Panc1 (cell line): ENCODE measurements at regions not wholly inside any gene's neighbourhood (a gene's known extent, or its start where the extent isn't known, plus 50 kb on each side); places are given as distances from the start of the nearest gene placed in this dataset.
"Not testable (repeated sequence)": the region's sequence is repeated elsewhere in the genome, so short reads cannot be mapped to it uniquely, and the experiment has no call there.

Experiments used
- ATAC-seq: fragments of 200-7000 bp; cut with Tn5 transposase; 2 replicates; pipeline ENCODE4 v1.9.1; 2020; ENCODE audit warnings: mild to moderate bottlenecking, moderate library complexity
- BruUV-seq: library from RNA; stranded (reverse); fragments of 400-500 nt; replicated peaks from 2 replicates; lab custom pipeline; 2021; lab: Mats Ljungman, UMichigan
- CTCF ChIA-PET: fragments of 300-600 bp; sonication (Branson Sonifier 250); formaldehyde crosslinking; loops from one replicate; lab custom pipeline; 2022; ENCODE audit warnings: antibody characterized with exemption; lab: Charles Lee
- POLR2A ChIA-PET: fragments of 300-600 bp; sonication (Branson Sonifier 250); formaldehyde crosslinking; loops from one replicate; lab custom pipeline; 2022; ENCODE audit warnings: antibody characterized with exemption; lab: Charles Lee
- DNase-seq: peaks from one replicate; pipeline ENCODE4 v3.0.0-alpha.2; 2010; ENCODE audit warnings: low read depth, low spot score
- H3K27ac ChIP-seq: 2 replicates; pipeline ENCODE4 v1.5.1; 2011; ENCODE audit warnings: mild to moderate bottlenecking, low read length, inconsistent platforms
- H3K27me3 ChIP-seq: fragments of 200-500 bp; sonication (Bioruptor generic); 2 replicates; pipeline ENCODE4 v1.6.0; 2014; ENCODE audit warnings: low read length, inconsistent platforms; ENCODE audit not compliant: control insufficient read depth, insufficient read depth
- H3K36me3 ChIP-seq: fragments of 200-500 bp; sonication (Bioruptor generic); 2 replicates; pipeline ENCODE4 v1.5.1; 2014; ENCODE audit warnings: inconsistent platforms, mild to moderate bottlenecking, low read length, moderate library complexity; ENCODE audit not compliant: control insufficient read depth, insufficient read depth
- H3K4me1 ChIP-seq: 2 replicates; pipeline ENCODE4 v1.5.1; 2011; ENCODE audit warnings: inconsistent platforms, mild to moderate bottlenecking, low read length, moderate library complexity; ENCODE audit not compliant: control insufficient read depth, insufficient read depth
- H3K4me3 ChIP-seq, 2 experiments: 2 replicates each; pipeline ENCODE4 v1.5.1; 2011 to 2012; ENCODE audit warnings: low read depth in 2 of 2, low read length in 2 of 2, mild to moderate bottlenecking in 2 of 2, inconsistent platforms in 1 of 2, moderate library complexity in 1 of 2
- H3K9me3 ChIP-seq: fragments of 200-500 bp; sonication (Bioruptor generic); 2 replicates; pipeline ENCODE4 v1.5.1; 2014; ENCODE audit warnings: low read depth, mild to moderate bottlenecking, inconsistent platforms, low read length, moderate library complexity; ENCODE audit not compliant: control insufficient read depth, insufficient read depth
- CTCF ChIP-seq: fragments of 450-650 bp; IDR thresholded peaks from 2 replicates; pipeline ENCODE4 v1.5.1; 2017; ENCODE audit warnings: mild to moderate bottlenecking
- POLR2AphosphoS5 ChIP-seq: IDR thresholded peaks from 2 replicates; pipeline ENCODE4 v1.6.1; 2012; ENCODE audit warnings: mild to moderate bottlenecking, low read depth, low read length, moderate library complexity
- REST ChIP-seq, 2 experiments: IDR thresholded peaks; 2 replicates each; pipeline ENCODE4 v1.6.1; 2011 to 2012; ENCODE audit warnings: low read depth in 2 of 2, control low read depth in 1 of 2, low read length in 1 of 2, mild to moderate bottlenecking in 1 of 2, moderate library complexity in 1 of 2; ENCODE audit not compliant: insufficient read depth in 1 of 2
- SIN3A ChIP-seq: IDR thresholded peaks from 2 replicates; pipeline ENCODE4 v1.6.1; 2012; ENCODE audit warnings: low read depth, mild to moderate bottlenecking, low read length, moderate library complexity, borderline replicate concordance; ENCODE audit not compliant: insufficient read depth
- TCF7L2 ChIP-seq: IDR thresholded peaks from 2 replicates; pipeline ENCODE4 v1.6.1; 2011; ENCODE audit warnings: mild to moderate bottlenecking, low read depth, low read length, inconsistent platforms
- in situ Hi-C: cut with HindIII; loops from 2 replicates; pipeline ENCODE4 v1.10.0; 2016; ENCODE audit warnings: low sequenced_read_pairs, low pct_unique_long_range_greater_than_20kb
- intact Hi-C: fragments of 100-400 bp; cut with micrococcal nuclease; formaldehyde crosslinking; loops from one replicate; pipeline ENCODE4 v1.10.0; 2022; ENCODE audit not compliant: unreplicated experiment

GRCh38 chr5:40440746-40441145, 239.0 kb upstream of the PTGER4 start:
- Histone ChIP-seq H3K4me3 (no peak overlapping the region), H3K27me3 (no peaks in the 10 kb centered on the region), H3K9me3 (peaks cover 3% of the 10 kb centered on the region; the same call in 1 of the 2 replicates), H3K36me3 (no peaks in the 10 kb centered on the region), H3K27ac (peak overlapping the region; percentile 14; the same call in 1 of the 2 replicates), H3K4me1 (no peaks in the 10 kb centered on the region)
- ChIA-PET POLR2A (no interaction called here), CTCF (no interaction called here)
- BruUV-seq: no TSS peak
- in situ Hi-C loops: no loop called here
- ATAC-seq: no peak
- TF ChIP-seq CTCF (no peak), SIN3A (no peak), TCF7L2 (no peak), POLR2AphosphoS5 (no peak), REST (IDR thresholded peaks at IDR 0.05; ENCODE audit: insufficient read depth in 1 of 2, low read depth in 2 of 2, low read length in 1 of 2) (no peak)
- DNase-seq: no peak
- intact Hi-C loops: no loop called here

- CTCF ChIA-PET, H3K4me1 ChIP-seq, DNase-seq, H3K4me3 ChIP-seq, H3K36me3 ChIP-seq, ATAC-seq, H3K27ac ChIP-seq, POLR2A ChIA-PET, in situ Hi-C loops, H3K9me3 ChIP-seq, H3K27me3 ChIP-seq, BruUV-seq: not testable (repeated sequence)
- intact Hi-C loops: loop anchor here (5.0 kb wide), 1 partner anchor 857 kb away; no protein-coding TSS in a partner anchor
- peak; percentile 8; the same call in 1 of the 2 replicates for TF ChIP-seq CTCF
Observed at GRCh38 chr5:40439103-40439502, 240.6 kb upstream of the PTGER4 start.

- H3K4me1 ChIP-seq, CTCF ChIA-PET, H3K9me3 ChIP-seq, DNase-seq, in situ Hi-C loops, H3K27ac ChIP-seq, H3K36me3 ChIP-seq, ATAC-seq, H3K27me3 ChIP-seq, BruUV-seq, POLR2A ChIA-PET, H3K4me3 ChIP-seq: not testable (repeated sequence)
- intact Hi-C loops: loop anchor here (5.0 kb wide), 1 partner anchor 856 kb away; no protein-coding TSS in a partner anchor
Observed at GRCh38 chr5:40438646-40439045, 241.1 kb upstream of the PTGER4 start.
